ENCODE measurements at regions not wholly inside any gene's neighbourhood (a gene's known extent, or its start where the extent isn't known, plus 50 kb on each side); places are given as distances from the start of the nearest gene placed in this dataset.

- no peak overlapping the region for H3K27ac ChIP-seq (ENCODE audit: low read depth, low read length)
- H3K9me3 ChIP-seq (ENCODE audit: control insufficient read depth, insufficient read depth, low read length), result no peaks in the 10 kb centered on the region
- no peaks in the 10 kb centered on the region for H3K4me1 ChIP-seq (ENCODE audit: control insufficient read depth, low read length)
- no peaks in the 10 kb centered on the region for H3F3A ChIP-seq (ENCODE audit: control insufficient read depth, insufficient read depth)
- H3K36me3 ChIP-seq (ENCODE audit: control insufficient read depth, low read length), result no peaks in the 10 kb centered on the region
- H4K20me1 ChIP-seq (ENCODE audit: control insufficient read depth, insufficient read depth, low read depth, low read length), result no peaks in the 10 kb centered on the region
- no peak overlapping the region for H3K4me3 ChIP-seq (ENCODE audit: low read length)
- TF ChIP-seq EZH2phosphoT487 (IDR thresholded peaks at IDR 0.05; ENCODE audit: borderline replicate concordance, low read length) (no peak), CTCF (IDR thresholded peaks at IDR 0.05; ENCODE audit: low read depth, low read length, poor library complexity, severe bottlenecking) (no peak)
- H3K27me3 ChIP-seq (ENCODE audit: control insufficient read depth, low read length), result no peaks in the 10 kb centered on the region
- H3K79me2 ChIP-seq (ENCODE audit: control insufficient read depth, low read length), result no peaks in the 10 kb centered on the region
- no peak overlapping the region for H3K4me2 ChIP-seq (ENCODE audit: low read length)
- no peaks in the 10 kb centered on the region for H3K9me2 ChIP-seq (replicated peaks; ENCODE audit: control insufficient read depth, low read length)
Observed at GRCh38 chr4:19776021-19776459, 475.7 kb upstream of the SLIT2 start.

GRCh38 chr4:19774690-19775256 is 476.9 kb upstream of the SLIT2 start:
- Histone ChIP-seq H4K20me1 (ENCODE audit: control insufficient read depth, insufficient read depth, low read depth, low read length) (no peaks in the 10 kb centered on the region), H3K4me3 (ENCODE audit: low read length) (no peak overlapping the region), H3F3A (ENCODE audit: control insufficient read depth, insufficient read depth) (no peaks in the 10 kb centered on the region), H3K4me1 (ENCODE audit: control insufficient read depth, low read length) (no peaks in the 10 kb centered on the region), H3K4me2 (ENCODE audit: low read length) (no peak overlapping the region), H3K36me3 (ENCODE audit: control insufficient read depth, low read length) (no peaks in the 10 kb centered on the region), H3K79me2 (ENCODE audit: control insufficient read depth, low read length) (no peaks in the 10 kb centered on the region), H3K27ac (ENCODE audit: low read depth, low read length) (no peak overlapping the region), H3K9me2 (replicated peaks; ENCODE audit: control insufficient read depth, low read length) (no peaks in the 10 kb centered on the region), H3K27me3 (ENCODE audit: control insufficient read depth, low read length) (no peaks in the 10 kb centered on the region), H3K9me3 (ENCODE audit: control insufficient read depth, insufficient read depth, low read length) (no peaks in the 10 kb centered on the region)
- no peak for TF ChIP-seq CTCF (IDR thresholded peaks at IDR 0.05; ENCODE audit: low read depth, low read length, poor library complexity, severe bottlenecking)
- TF ChIP-seq EZH2phosphoT487 (IDR thresholded peaks at IDR 0.05; ENCODE audit: borderline replicate concordance, low read length), result no peak

- no peaks in the 10 kb centered on the region for H4K20me1 ChIP-seq (ENCODE audit: control insufficient read depth, insufficient read depth, low read depth, low read length)
- H3K36me3 ChIP-seq (ENCODE audit: control insufficient read depth, low read length), result no peaks in the 10 kb centered on the region
- H3K4me1 ChIP-seq (ENCODE audit: control insufficient read depth, low read length), result no peaks in the 10 kb centered on the region
- H3K27me3 ChIP-seq (ENCODE audit: control insufficient read depth, low read length), result no peaks in the 10 kb centered on the region
- no peaks in the 10 kb centered on the region for H3K79me2 ChIP-seq (ENCODE audit: control insufficient read depth, low read length)
- no peaks in the 10 kb centered on the region for H3F3A ChIP-seq (ENCODE audit: control insufficient read depth, insufficient read depth)
- H3K9me3 ChIP-seq (ENCODE audit: control insufficient read depth, insufficient read depth, low read length), result peaks cover 2% of the 10 kb centered on the region; the same call in 1 of the 2 replicates
- no peaks in the 10 kb centered on the region for H3K9me2 ChIP-seq (replicated peaks; ENCODE audit: control insufficient read depth, low read length)
- H3K4me3 ChIP-seq (ENCODE audit: low read length), result no peak overlapping the region
- H3K27ac ChIP-seq (ENCODE audit: low read depth, low read length), result no peak overlapping the region
- TF ChIP-seq EZH2phosphoT487 (IDR thresholded peaks at IDR 0.05; ENCODE audit: borderline replicate concordance, low read length) (no peak), CTCF (IDR thresholded peaks at IDR 0.05; ENCODE audit: low read depth, low read length, poor library complexity, severe bottlenecking) (no peak)
- no peak overlapping the region for H3K4me2 ChIP-seq (ENCODE audit: low read length)
Observed at GRCh38 chr4:19772581-19772980, 479.1 kb upstream of the SLIT2 start.

Measured in DOHH2 (cell line).